Thoracic aorta (tissue), 2 donors: ENCODE measurements at regions not wholly inside any gene's neighbourhood (a gene's known extent, or its start where the extent isn't known, plus 50 kb on each side); places are given as distances from the start of the nearest gene placed in this dataset.

ENCODE experiments used
- ATAC-seq: fragments of 150-250 bp; one replicate; pipeline ENCODE4 v1.8.0; 2017; ENCODE audit warnings: low read depth; ENCODE audit not compliant: insufficient number of reproducible peaks, low FRiP score
- DNase-seq: peaks from one replicate; pipeline ENCODE4 v3.0.0-alpha.2; 2020; ENCODE audit warnings: low spot score
- H3K27ac ChIP-seq, 2 donors: fragments of 200-600 bp; sonication (generic); 1 replicate in 1 of 2; 2 replicates in 1 of 2; pipeline ENCODE4 v1.5.1; 2016; ENCODE audit warnings: mild to moderate bottlenecking in 2 of 2, moderate library complexity in 2 of 2
- H3K27me3 ChIP-seq: fragments of 200-600 bp; sonication (generic); replicated peaks from 2 replicates; pipeline ENCODE4 v1.6.0; 2016; ENCODE audit warnings: mild to moderate bottlenecking; ENCODE audit not compliant: insufficient read depth
- H3K36me3 ChIP-seq: fragments of 200-600 bp; sonication (generic); one replicate; pipeline ENCODE4 v1.5.1; 2016
- H3K4me1 ChIP-seq, 2 donors: fragments of 200-600 bp; sonication (generic); 1 replicate in 1 of 2; 2 replicates in 1 of 2; pipeline versions ENCODE4 v1.5.1 to v1.6.0; 2016; ENCODE audit warnings: low read depth in 2 of 2, mild to moderate bottlenecking in 1 of 2; ENCODE audit not compliant: control insufficient read depth in 1 of 2
- H3K4me3 ChIP-seq: fragments of 200-600 bp; sonication (generic); 2 replicates; pipeline ENCODE4 v1.5.1; 2016; ENCODE audit warnings: mild to moderate bottlenecking
- H3K9me3 ChIP-seq: fragments of 200-600 bp; sonication (generic); 2 replicates; pipeline ENCODE4 v1.5.1; 2016
- TF ChIP-seq, protein P1 (sequence below): fragments of 200-600 bp; sonication (generic); IDR thresholded peaks from one replicate; pipeline ENCODE4 v1.5.1; 2019; ENCODE audit warnings: antibody characterized with exemption

DNA sequence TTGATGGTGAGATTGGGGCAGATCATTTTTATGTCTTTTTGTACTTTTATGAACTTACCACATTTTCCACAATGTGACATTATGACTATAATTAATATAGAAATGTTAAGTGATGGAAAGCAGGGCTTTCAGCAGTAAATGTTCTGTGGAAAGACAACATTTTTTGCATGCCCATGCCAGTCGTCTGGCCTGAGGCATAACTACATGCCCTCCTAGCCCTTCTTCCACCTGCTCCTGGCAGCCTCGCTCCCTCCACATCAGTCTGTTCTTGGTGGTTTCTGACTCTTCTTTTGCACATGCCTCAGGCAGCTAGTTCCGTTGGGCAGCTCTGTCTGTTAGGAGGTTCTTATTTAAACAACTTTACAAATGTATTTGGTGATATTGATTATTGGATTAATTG, 182.0 kb upstream of the TWIST2 start:
- H3K4me3 ChIP-seq, result no peak overlapping the region
- no peaks in the 10 kb centered on the region for H3K4me1 ChIP-seq
- no peaks in the 10 kb centered on the region for H3K36me3 ChIP-seq
- H3K9me3 ChIP-seq, result peaks cover 6% of the 10 kb centered on the region
- no peak overlapping the region for H3K27ac ChIP-seq
- DNase-seq, result no peak
- TF ChIP-seq, protein P1, sequence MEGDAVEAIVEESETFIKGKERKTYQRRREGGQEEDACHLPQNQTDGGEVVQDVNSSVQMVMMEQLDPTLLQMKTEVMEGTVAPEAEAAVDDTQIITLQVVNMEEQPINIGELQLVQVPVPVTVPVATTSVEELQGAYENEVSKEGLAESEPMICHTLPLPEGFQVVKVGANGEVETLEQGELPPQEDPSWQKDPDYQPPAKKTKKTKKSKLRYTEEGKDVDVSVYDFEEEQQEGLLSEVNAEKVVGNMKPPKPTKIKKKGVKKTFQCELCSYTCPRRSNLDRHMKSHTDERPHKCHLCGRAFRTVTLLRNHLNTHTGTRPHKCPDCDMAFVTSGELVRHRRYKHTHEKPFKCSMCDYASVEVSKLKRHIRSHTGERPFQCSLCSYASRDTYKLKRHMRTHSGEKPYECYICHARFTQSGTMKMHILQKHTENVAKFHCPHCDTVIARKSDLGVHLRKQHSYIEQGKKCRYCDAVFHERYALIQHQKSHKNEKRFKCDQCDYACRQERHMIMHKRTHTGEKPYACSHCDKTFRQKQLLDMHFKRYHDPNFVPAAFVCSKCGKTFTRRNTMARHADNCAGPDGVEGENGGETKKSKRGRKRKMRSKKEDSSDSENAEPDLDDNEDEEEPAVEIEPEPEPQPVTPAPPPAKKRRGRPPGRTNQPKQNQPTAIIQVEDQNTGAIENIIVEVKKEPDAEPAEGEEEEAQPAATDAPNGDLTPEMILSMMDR, result no peak
- ATAC-seq, result no peak
- H3K27me3 ChIP-seq, result no peaks in the 10 kb centered on the region

DNA sequence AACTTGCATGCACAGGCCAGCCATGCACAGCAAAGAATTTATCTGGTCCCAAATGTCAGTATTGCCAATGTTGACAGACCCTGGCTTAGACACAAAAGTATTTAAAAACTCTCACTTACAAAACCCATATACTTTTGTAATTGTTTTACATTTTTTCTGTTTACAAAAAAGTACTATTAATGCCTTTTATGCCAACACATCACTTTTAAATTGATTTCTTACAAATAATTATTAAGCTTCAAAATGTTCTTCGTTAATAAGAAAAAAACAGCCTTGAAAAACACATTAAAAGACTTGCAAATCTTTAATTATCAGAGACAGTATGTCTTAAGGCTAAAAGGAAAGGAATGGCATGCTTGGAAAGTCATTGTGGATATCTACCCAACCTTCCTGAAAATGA, 181.3 kb upstream of the TWIST2 start:
- TF ChIP-seq, protein P1, result no peak
- no peaks in the 10 kb centered on the region for H3K4me1 ChIP-seq
- no peak overlapping the region for H3K27ac ChIP-seq
- no peaks in the 10 kb centered on the region for H3K36me3 ChIP-seq
- peaks cover 1% of the 10 kb centered on the region for H3K9me3 ChIP-seq
- DNase-seq (no peak), ATAC-seq (no peak)
- H3K4me3 ChIP-seq, result no peak overlapping the region
- no peaks in the 10 kb centered on the region for H3K27me3 ChIP-seq

DNA sequence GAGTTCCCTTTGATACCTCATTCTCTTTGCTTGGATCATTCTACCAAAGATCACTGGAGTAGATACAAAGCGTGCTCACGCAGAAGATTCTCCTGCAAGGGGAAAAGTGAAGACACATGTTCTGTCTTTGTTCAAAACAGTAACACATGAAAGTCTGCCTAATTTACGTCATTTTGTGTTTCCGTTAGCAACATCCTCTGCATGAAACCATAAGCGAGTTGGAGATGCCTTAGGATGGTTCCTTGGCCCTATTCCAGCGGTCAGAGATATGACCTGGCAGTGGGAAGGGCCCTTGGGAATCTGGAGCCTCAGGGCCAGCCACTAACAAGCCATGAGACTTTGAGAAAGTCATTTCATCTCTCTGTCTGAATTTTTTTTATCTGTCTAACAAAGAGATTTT, 180.9 kb upstream of the TWIST2 start:
- no peak for DNase-seq
- no peak overlapping the region for H3K4me3 ChIP-seq
- no peaks in the 10 kb centered on the region for H3K9me3 ChIP-seq
- ATAC-seq, result no peak
- H3K27ac ChIP-seq, result no peak overlapping the region
- no peaks in the 10 kb centered on the region for H3K36me3 ChIP-seq
- no peaks in the 10 kb centered on the region for H3K27me3 ChIP-seq
- no peaks in the 10 kb centered on the region for H3K4me1 ChIP-seq
- TF ChIP-seq, protein P1, result no peak

DNA sequence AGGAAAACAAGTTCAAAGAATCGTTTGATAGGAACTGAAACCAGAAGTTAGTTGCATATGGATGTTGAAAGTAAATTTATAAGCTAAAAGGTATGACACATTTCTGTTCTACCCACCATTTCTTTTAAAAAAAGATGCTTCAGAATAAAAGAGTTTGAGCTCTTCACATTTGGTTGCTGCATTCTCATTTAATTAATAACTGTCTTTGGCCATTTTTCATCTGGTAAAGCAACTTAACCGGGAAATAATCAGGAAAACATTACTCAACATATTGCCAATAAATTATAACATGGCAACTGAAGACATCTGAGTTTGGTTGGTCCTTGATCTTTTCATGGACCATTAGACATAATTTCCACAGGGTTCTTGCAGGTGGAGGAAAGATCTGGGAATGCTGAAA, 180.2 kb upstream of the TWIST2 start:
- ATAC-seq, result no peak

DNA sequence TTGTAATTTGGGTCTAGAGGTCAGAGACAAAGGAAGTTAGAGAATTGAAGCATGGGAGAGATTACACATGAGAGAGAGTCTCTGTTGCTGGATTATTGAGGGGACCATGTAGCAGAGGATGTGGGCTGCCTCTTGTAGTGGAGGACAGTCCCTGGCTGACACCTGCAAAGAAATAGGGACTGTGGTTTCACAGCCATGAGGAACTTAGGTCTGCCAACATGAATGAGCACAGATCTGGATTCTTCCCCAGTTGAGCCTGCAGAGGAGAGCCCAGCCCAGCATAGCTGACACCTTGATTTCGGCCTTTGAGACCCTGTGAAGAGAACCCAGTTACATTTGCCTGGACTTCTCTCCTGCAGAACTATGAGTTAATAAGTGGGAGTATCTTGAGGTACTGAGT, 179.5 kb upstream of the TWIST2 start:
- DNase-seq (no peak), ATAC-seq (no peak)
- Histone ChIP-seq H3K4me3 (no peak overlapping the region), H3K9me3 (no peaks in the 10 kb centered on the region), H3K36me3 (no peaks in the 10 kb centered on the region), H3K27me3 (no peaks in the 10 kb centered on the region), H3K27ac (no peak overlapping the region), H3K4me1 (no peaks in the 10 kb centered on the region)
- TF ChIP-seq, protein P1, result no peak

More for the DNA sequence above, 180.2 kb upstream of the TWIST2 start:
- Histone ChIP-seq H3K36me3 (no peaks in the 10 kb centered on the region), H3K4me3 (no peak overlapping the region), H3K4me1 (no peaks in the 10 kb centered on the region), H3K27me3 (no peaks in the 10 kb centered on the region), H3K27ac (no peak overlapping the region), H3K9me3 (no peaks in the 10 kb centered on the region)
- DNase-seq, result no peak
- TF ChIP-seq, protein P1, result no peak
